CD4-positive, alpha-beta T cell treated with Interleukin-15 for 4 hours (primary cell): ENCODE measurements at regions not wholly inside any gene's neighbourhood (a gene's known extent, or its start where the extent isn't known, plus 50 kb on each side); places are given as distances from the start of the nearest gene placed in this dataset.

Experiments used
- DNase-seq: peaks from one replicate; pipeline ENCODE4 v3.0.0-alpha.2; 2020; ENCODE audit warnings: low spot score

DNA sequence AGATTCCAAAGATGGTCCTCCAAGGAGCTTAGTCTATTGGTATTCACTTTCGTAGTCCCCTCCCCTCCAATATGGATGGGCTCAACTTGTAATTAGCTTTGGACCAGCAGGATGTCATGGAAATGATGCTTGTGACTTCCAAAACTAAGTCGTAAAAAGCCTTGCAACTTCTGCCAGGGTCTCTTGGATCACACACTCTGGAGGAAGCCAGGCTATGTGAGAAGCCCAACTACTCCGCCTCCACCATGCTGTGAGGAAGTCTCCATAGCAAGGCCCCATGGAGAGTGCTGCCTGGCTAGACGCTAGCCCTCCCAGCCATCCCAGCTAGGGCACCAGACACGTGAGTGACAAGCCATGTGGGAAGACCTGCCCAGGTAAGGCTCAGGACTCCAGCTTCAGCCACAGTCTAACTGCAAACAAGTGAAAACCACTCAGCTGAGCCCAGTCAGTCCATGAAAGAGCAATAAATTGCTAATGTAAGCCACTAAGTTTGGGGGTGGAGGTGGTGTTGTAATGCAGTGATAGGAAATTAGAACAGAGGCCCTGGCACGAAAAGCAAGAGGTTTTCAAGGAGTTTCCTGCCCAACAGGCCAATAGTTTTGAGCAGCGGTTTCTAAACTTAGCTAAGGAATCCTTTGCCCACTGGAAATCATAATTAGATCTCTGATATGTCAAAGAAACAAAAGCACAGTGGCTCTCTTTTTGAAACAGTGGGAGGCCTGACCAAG, 77.5 kb upstream of the GLI2 start:
- no peak for DNase-seq

DNA sequence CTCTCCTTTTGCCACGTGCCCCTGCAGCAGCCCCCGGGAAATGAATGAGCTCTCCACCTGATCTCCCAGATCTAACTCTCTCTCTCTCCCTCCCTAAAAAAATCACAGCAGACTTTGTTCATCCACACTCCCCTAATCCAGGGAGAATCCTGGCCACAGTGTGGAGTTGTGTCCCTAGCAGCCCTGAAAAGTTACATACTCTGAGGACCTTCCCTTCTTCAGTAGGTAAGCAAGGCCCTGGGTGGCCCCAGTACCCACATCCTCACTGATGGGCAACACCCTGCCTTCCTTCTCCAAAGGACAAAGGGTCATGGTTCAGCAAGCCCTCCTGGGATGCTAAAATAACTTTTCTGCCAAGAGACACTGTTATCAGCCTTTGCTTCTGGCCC, 76.9 kb upstream of the GLI2 start:
- no peak for DNase-seq

DNA sequence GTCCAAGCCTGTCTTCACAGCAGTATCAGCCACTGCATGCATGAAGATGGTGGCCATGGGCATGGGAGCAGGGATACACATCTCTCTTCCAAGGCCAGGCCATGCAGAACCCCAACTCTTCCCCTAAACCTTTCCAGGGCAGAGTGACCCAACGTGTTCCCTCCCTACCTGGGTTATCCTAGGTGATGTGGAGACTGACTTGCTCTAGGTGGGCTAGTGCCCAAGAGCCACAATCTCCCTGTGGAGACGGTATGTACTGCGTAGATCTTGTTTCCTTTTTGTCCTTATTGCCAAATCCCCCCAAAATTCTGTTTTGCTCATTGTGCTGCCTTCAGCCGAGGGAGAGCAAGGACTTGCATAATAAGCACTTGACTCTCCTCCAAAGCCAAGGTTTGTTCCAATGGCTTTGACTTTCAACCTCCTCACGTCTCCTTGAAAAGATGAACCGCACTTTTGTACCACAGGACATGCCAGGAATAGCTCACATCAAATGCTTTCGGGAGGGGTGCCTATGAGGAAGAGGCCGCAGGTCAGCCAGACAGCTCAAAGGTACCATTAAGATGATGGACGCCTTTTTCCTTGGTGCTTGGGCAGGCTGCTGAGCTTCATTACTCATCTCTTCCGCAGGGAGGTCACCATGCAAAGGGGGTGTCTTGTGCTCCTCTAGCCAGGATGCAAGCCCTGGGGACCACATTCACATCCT, 76.2 kb upstream of the GLI2 start:
- DNase-seq = no peak

GRCh38 chr2:120660056-120660694, 75.5 kb upstream of the GLI2 start:
- DNase-seq = no peak

- DNase-seq = no peak
These were observed 74.8 kb upstream of the GLI2 start for GRCh38 chr2:120660771-120661459.

GRCh38 chr2:120661551-120661950, 74.1 kb upstream of the GLI2 start:
- DNase-seq = no peak

GRCh38 chr2:120662046-120662445, 73.6 kb upstream of the GLI2 start:
- DNase-seq = no peak

- no peak for DNase-seq
These were observed 72.9 kb upstream of the GLI2 start for GRCh38 chr2:120662746-120663145.

- no peak for DNase-seq
These were observed 69.2 kb upstream of the GLI2 start for GRCh38 chr2:120666433-120666832.

DNA sequence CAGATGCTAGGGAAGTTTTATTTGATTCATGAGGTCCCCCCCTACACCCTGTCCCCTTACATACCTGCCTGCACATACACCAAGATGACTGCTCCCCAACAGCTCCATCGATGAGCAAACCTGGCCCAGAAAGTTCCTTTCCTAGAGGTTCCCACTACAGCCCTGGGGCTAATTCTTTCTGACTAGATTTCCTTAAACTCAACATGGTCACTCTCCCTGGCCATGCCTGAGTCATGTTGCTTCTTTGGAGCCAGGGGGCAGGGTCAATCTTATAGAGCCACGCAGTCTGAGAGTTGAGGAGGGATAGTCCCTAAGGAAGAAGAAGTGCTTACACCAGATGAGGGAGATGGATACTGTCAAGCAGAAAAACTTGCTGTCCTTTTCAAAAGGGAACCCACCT, 67.7 kb upstream of the GLI2 start:
- DNase-seq = no peak

DNA sequence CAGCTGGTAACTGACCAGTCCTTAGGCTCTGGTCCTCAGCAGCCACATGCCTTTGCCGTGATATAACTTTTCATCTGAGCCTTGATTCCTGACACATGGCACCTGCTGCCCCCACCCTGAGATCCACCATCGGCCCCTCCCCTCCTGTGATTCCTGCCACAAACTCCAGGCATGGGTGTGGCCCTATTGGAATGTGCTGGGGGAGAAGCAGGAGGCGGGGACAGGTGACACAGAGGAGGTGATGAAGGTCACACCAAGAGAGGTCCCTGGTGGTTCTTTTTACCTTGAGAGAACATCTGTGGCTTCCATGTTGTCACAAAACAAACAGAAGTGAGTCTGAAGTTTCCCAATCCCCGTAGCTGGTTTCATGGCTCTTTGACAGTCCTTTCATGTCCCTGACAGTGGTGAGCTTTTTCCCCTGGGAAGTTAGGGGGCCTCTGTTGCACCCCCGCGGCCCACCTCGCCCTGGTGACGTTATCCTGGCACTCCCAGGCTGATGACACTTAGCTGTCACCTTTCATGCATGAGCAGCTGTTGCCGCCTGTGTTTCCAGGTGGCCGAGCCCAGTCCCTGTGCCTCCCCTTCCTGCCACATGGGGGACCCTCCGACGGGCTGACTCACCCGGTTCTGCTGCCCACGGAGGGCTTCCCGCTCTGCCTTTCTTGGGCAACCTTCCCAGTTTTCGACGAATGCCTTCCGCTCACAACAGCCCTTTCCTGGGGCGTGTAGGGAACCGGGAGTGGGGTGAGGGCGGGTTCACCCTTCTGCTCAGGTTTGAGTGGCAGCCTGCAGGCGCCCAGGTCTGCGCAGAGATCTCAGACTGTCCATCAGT, 66.3 kb upstream of the GLI2 start:
- no peak for DNase-seq

DNA sequence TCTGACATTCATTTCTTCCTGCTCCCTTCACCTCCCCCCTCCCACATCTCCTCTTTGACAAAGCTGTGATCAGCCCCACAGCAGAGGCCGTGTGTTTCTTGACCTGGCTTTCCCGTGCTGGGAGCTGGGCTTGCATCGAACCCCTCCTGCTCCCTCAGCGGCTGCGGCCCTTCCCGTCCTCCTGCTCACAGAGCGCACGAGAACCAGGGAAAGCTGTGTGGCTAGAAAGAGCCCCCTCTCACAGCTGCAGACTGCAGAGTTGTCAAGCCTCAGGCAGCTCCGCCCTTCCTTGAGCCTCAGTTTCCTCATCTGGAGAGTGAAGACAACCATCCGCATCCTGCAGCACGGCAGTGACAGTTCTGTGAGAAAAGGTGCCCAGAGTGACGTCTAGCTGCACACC, 65.7 kb upstream of the GLI2 start:
- DNase-seq = no peak

DNA sequence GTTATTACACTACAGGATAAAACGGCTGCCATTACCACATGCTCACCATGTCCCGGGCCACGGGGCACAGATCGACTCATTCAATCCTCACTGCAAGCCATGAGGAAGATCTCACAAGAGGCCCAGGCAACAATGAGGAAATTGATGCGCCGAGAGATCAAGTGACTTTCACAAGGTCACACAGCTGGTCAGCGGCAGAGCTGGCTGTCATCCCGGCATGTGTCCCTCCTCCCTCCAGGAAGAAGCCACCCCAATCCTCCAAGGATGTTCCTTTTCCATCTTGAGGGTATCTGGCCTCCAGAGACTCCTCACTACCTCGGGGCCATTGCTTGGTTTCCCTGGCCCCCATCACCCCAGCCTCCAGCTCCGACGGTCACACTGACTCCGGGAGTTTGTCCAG, 65.3 kb upstream of the GLI2 start:
- DNase-seq = no peak

- DNase-seq = no peak
These were observed 64.7 kb upstream of the GLI2 start for GRCh38 chr2:120670771-120671480.

GRCh38 chr2:120672526-120673204, 63.0 kb upstream of the GLI2 start:
- DNase-seq = no peak

DNA sequence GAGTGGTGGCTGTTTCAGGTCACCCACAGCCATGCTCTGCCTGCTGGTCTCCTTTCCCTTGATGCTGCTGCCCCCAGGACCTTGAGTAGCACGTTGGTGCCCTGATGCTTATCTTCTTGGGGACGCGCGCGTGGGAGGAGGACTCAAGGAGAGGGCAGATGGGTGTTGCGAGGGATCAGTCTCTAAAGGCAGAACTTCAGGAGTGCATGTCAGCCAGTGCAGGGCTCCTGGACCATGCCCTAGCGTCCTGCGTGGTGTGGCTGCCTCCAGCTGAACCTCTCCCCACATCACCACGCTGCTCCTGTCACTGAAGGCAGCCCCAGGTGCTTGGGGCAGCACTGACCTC, 62.5 kb upstream of the GLI2 start:
- DNase-seq = no peak

- no peak for DNase-seq
These were observed 62.1 kb upstream of the GLI2 start for GRCh38 chr2:120673571-120674061.

DNA sequence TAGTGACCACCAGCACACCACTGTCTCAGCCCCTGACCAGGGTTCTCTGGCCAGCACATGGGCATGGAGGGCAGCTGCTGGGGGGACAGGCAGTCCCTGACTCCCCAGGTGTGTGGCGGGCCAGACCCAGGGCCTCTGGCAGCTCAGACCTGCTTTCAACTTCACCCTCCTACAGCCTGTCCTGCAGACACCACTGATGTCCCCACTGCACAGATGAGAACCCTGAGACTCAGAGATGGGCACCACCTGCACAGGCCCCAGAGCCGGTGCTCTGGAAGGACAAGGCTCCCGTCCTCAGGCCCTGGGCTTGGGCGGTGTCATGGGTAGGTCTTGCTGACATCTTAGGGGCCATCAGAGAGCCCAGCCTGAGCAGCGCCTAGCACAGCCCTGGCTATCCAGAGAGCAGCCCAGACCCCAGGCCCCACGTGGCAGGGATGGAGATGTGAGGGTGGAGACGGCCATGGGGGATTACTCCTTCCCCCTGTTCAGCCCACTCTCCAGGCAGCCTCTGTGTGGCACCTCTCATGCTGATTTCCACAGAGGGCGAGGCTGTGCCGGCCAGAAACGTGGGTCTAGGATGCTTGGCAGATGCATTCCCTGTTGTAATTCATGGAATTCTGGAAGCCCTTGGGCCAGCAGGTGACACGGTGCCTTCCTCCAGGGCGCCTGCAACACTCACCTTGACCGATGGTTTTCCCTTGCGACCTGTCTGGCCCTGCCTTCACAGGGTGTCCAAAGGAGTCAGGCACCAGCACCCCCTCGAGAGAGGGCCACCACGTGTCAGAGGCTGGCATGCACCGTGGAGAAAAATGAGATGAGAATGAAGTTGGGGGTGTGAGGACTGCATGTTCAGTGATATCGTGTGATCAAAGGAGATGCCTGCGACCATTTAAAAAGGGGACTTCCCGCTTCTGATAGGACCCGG, 61.2 kb upstream of the GLI2 start:
- DNase-seq = no peak

DNA sequence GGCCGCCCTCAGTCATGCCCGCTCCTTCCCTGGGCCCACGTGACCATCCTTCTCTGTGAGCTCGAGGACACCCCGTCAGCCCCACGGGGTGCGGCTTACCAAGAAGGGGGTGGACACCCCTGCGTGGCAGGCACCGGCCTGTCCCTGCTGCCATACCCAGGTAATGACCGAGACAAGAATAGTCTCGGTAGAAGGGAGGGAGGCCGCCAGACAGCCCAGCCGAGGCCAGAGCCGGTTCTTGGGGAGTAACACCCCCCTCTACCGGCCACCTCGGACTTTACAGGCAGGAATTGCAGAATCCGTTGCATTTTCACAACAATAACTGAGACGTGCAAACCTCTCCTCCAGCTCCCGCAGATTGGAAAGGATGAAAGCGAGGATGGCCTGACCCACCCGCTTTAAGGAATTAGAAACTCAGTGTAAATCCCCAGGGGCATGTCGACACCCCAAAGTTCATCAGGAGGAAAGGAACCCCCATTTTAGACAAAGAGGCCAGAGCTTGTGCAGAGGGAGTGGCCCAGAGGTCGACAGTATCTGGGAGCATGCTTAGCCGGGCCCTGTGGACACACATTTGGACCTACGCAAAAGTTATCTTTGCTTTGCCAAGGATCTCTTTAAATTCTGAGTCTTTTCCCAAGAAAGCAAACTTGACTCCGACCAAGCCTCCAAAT, 60.1 kb upstream of the GLI2 start:
- DNase-seq = peak; percentile 16
